Gastrocnemius medialis (tissue), 4 donors: ENCODE measurements at regions not wholly inside any gene's neighbourhood (a gene's known extent, or its start where the extent isn't known, plus 50 kb on each side); places are given as distances from the start of the nearest gene placed in this dataset.

Experiments used
- POLR2A ChIP-seq, 2 donors: fragments of 450-650 bp; IDR thresholded peaks; one replicate each; pipeline ENCODE4 v1.6.1; 2017; ENCODE audit warnings: antibody characterized with exemption in 2 of 2, mild to moderate bottlenecking in 2 of 2, moderate library complexity in 2 of 2
- TF ChIP-seq, protein P1 (sequence below), 5 experiments: fragments of 450-650 bp in 3 of 5; fragments of 200-600 bp in 2 of 5; sonication (generic) in 2 of 5; IDR thresholded peaks in 4 of 5; conservative IDR thresholded peaks in 1 of 5; 1 replicate in 4 of 5; 2 replicates in 1 of 5; pipeline ENCODE4 v1.5.1; 2016 to 2019; ENCODE audit warnings: antibody characterized with exemption in 5 of 5, mild to moderate bottlenecking in 3 of 5, moderate library complexity in 3 of 5

DNA sequence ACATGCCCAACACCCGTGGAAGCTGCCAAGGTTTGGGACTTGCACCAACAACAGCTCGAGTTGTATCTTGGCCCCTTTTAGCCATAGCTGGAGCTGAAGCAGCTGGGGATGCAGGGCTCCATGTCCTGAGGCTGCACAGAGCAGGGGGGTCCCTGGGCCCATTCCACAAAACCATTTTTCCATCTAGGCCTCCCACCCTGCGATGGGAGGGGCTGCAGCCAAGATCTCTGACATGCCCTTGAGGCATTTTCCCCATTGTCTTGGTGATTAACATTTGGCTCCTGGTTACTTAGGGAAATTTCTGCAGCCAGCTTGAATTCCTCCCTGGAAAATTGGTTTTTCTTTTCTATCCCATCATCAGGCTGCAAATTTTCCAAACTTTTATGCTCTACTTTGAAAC lies 637.8 kb upstream of the VSTM2A start:
- TF ChIP-seq, protein P1, sequence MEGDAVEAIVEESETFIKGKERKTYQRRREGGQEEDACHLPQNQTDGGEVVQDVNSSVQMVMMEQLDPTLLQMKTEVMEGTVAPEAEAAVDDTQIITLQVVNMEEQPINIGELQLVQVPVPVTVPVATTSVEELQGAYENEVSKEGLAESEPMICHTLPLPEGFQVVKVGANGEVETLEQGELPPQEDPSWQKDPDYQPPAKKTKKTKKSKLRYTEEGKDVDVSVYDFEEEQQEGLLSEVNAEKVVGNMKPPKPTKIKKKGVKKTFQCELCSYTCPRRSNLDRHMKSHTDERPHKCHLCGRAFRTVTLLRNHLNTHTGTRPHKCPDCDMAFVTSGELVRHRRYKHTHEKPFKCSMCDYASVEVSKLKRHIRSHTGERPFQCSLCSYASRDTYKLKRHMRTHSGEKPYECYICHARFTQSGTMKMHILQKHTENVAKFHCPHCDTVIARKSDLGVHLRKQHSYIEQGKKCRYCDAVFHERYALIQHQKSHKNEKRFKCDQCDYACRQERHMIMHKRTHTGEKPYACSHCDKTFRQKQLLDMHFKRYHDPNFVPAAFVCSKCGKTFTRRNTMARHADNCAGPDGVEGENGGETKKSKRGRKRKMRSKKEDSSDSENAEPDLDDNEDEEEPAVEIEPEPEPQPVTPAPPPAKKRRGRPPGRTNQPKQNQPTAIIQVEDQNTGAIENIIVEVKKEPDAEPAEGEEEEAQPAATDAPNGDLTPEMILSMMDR (IDR thresholded peaks at IDR 0.05 in 4 of 5, conservative IDR thresholded peaks at IDR 0.05 in 1 of 5) = no peak
- TF ChIP-seq POLR2A (IDR thresholded peaks at IDR 0.05) = no peak
